ENCODE measurements at regions not wholly inside any gene's neighbourhood (a gene's known extent, or its start where the extent isn't known, plus 50 kb on each side); places are given as distances from the start of the nearest gene placed in this dataset.

DNA sequence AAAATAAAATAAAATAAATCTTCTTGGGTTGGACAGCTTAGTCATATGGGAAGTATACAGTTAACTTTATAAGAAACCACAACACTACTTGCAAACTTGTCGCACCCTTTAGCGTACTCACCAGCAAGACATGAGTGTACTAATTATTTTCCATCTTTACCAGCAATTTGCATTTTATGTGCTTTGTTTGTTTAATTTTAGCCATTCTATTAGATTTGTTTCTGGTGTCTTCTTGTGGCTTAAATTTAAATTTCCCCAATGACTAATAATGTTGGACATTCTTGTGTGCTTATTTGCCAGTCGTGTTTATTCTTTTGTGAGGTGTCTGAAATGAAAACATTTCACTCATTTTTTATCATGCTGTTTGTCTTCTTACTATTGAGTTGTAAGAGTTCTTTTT, 1172.2 kb upstream of the CITED2 start:
- Histone ChIP-seq H4K20me1 (ENCODE audit: insufficient read depth, low read length) (no peaks in the 10 kb centered on the region), H3K36me3 (ENCODE audit: insufficient read depth, low read length) (no peaks in the 10 kb centered on the region), H3K4me3 (ENCODE audit: insufficient read depth, low read length) (no peak overlapping the region), H3K27ac (ENCODE audit: low read depth, low read length) (peak overlapping the region; percentile 38), H2AFZ (ENCODE audit: low read length) (peak overlapping the region; percentile 42), H3K9me3 (ENCODE audit: low read depth, low read length) (no peaks in the 10 kb centered on the region), H3K27me3 (ENCODE audit: insufficient read depth, low read length) (no peaks in the 10 kb centered on the region), H3K4me2 (ENCODE audit: insufficient read depth, low read length) (no peak overlapping the region), H3K4me1 (ENCODE audit: insufficient read depth, low read length) (peaks cover 4% of the 10 kb centered on the region), H3K79me2 (ENCODE audit: insufficient read depth, low read length) (no peaks in the 10 kb centered on the region)
- no peak for DNase-seq (ENCODE audit: insufficient read length, low spot score, missing footprints)
- TF ChIP-seq, protein P1, sequence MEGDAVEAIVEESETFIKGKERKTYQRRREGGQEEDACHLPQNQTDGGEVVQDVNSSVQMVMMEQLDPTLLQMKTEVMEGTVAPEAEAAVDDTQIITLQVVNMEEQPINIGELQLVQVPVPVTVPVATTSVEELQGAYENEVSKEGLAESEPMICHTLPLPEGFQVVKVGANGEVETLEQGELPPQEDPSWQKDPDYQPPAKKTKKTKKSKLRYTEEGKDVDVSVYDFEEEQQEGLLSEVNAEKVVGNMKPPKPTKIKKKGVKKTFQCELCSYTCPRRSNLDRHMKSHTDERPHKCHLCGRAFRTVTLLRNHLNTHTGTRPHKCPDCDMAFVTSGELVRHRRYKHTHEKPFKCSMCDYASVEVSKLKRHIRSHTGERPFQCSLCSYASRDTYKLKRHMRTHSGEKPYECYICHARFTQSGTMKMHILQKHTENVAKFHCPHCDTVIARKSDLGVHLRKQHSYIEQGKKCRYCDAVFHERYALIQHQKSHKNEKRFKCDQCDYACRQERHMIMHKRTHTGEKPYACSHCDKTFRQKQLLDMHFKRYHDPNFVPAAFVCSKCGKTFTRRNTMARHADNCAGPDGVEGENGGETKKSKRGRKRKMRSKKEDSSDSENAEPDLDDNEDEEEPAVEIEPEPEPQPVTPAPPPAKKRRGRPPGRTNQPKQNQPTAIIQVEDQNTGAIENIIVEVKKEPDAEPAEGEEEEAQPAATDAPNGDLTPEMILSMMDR (IDR thresholded peaks at IDR 0.05; ENCODE audit: extremely low read depth, low read depth, low read length): no peak

DNA sequence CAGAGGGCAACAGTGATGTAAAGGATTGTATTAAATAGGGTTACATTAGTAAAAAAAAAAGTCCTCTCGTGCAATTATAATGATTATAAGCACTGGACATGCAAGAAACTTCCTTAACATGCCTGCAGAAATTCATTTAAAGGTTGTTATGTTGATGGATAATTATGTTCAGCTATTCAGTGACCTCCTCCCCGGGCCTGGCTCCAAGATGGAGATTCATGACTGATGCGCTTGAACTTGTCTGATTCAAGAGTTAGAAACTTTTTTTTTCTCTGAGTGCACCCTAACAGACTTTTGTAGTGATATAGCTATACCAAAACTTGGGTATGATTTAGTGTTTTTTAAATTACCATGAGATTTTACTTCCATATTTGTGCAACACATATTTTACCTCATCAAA, 1170.0 kb upstream of the CITED2 start:
- Histone ChIP-seq H2AFZ (ENCODE audit: low read length) (no peak overlapping the region), H3K4me1 (ENCODE audit: insufficient read depth, low read length) (peaks cover 4% of the 10 kb centered on the region), H3K27ac (ENCODE audit: low read depth, low read length) (no peak overlapping the region), H3K4me2 (ENCODE audit: insufficient read depth, low read length) (no peak overlapping the region), H3K9me3 (ENCODE audit: low read depth, low read length) (no peaks in the 10 kb centered on the region), H4K20me1 (ENCODE audit: insufficient read depth, low read length) (no peaks in the 10 kb centered on the region), H3K4me3 (ENCODE audit: insufficient read depth, low read length) (no peak overlapping the region), H3K27me3 (ENCODE audit: insufficient read depth, low read length) (no peaks in the 10 kb centered on the region), H3K79me2 (ENCODE audit: insufficient read depth, low read length) (no peaks in the 10 kb centered on the region), H3K36me3 (ENCODE audit: insufficient read depth, low read length) (no peaks in the 10 kb centered on the region)
- TF ChIP-seq, protein P1 (IDR thresholded peaks at IDR 0.05; ENCODE audit: extremely low read depth, low read depth, low read length): no peak
- DNase-seq (ENCODE audit: insufficient read length, low spot score, missing footprints): no peak

- DNase-seq (ENCODE audit: insufficient read length, low spot score, missing footprints): no peak
- Histone ChIP-seq H3K9me3 (ENCODE audit: low read depth, low read length) (no peaks in the 10 kb centered on the region), H3K4me3 (ENCODE audit: insufficient read depth, low read length) (no peak overlapping the region), H3K4me2 (ENCODE audit: insufficient read depth, low read length) (no peak overlapping the region), H2AFZ (ENCODE audit: low read length) (peak overlapping the region; percentile 30), H3K27me3 (ENCODE audit: insufficient read depth, low read length) (no peaks in the 10 kb centered on the region), H3K4me1 (ENCODE audit: insufficient read depth, low read length) (peaks cover 17% of the 10 kb centered on the region), H3K79me2 (ENCODE audit: insufficient read depth, low read length) (no peaks in the 10 kb centered on the region), H3K36me3 (ENCODE audit: insufficient read depth, low read length) (no peaks in the 10 kb centered on the region), H4K20me1 (ENCODE audit: insufficient read depth, low read length) (no peaks in the 10 kb centered on the region), H3K27ac (ENCODE audit: low read depth, low read length) (no peak overlapping the region)
- TF ChIP-seq, protein P1 (IDR thresholded peaks at IDR 0.05; ENCODE audit: extremely low read depth, low read depth, low read length): no peak
Observed at GRCh38 chr6:140542863-140543262, 1168.4 kb upstream of the CITED2 start.

DNA sequence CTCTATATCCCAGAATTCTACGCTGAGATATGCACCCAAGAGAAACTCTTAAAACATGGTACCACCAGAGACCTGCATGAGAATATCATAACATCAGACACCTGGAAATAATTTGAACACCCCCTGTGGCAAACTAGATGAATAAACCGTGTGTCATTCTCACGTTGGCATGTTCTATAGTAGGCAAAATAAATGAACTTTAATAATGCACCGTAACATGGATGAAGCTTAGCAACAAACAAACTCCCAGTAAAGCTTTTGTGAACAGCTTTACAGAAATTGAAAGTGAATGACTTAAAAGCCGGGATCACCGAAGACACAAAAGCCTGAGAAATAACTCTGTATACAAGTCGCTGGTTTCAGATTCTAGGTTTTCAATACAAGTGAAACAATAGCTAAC, 1166.8 kb upstream of the CITED2 start:
- H3K79me2 ChIP-seq (ENCODE audit: insufficient read depth, low read length): no peaks in the 10 kb centered on the region
- no peaks in the 10 kb centered on the region for H4K20me1 ChIP-seq (ENCODE audit: insufficient read depth, low read length)
- no peaks in the 10 kb centered on the region for H3K27me3 ChIP-seq (ENCODE audit: insufficient read depth, low read length)
- DNase-seq (ENCODE audit: insufficient read length, low spot score, missing footprints): no peak
- peaks cover 25% of the 10 kb centered on the region for H3K4me1 ChIP-seq (ENCODE audit: insufficient read depth, low read length)
- no peak overlapping the region for H3K4me3 ChIP-seq (ENCODE audit: insufficient read depth, low read length)
- peak overlapping the region; percentile 49 for H2AFZ ChIP-seq (ENCODE audit: low read length)
- TF ChIP-seq, protein P1 (IDR thresholded peaks at IDR 0.05; ENCODE audit: extremely low read depth, low read depth, low read length): no peak
- peak overlapping the region; percentile 24 for H3K27ac ChIP-seq (ENCODE audit: low read depth, low read length)
- no peak overlapping the region for H3K4me2 ChIP-seq (ENCODE audit: insufficient read depth, low read length)
- no peaks in the 10 kb centered on the region for H3K36me3 ChIP-seq (ENCODE audit: insufficient read depth, low read length)
- no peaks in the 10 kb centered on the region for H3K9me3 ChIP-seq (ENCODE audit: low read depth, low read length)
